Brain pericyte (primary cell): ENCODE measurements at regions not wholly inside any gene's neighbourhood (a gene's known extent, or its start where the extent isn't known, plus 50 kb on each side); places are given as distances from the start of the nearest gene placed in this dataset.

ENCODE experiments used
- DNase-seq: peaks from one replicate; pipeline ENCODE4 v3.0.0-alpha.2; 2012; ENCODE audit warnings: low read depth, low spot score

- DNase-seq: no peak
Measured at GRCh38 chr12:100741084-100741711, 53.4 kb upstream of the ANO4 start.

GRCh38 chr12:100743060-100743459, 51.5 kb upstream of the ANO4 start:
- no peak for DNase-seq
